Left cardiac atrium (tissue), 4 donors: ENCODE measurements at regions not wholly inside any gene's neighbourhood (a gene's known extent, or its start where the extent isn't known, plus 50 kb on each side); places are given as distances from the start of the nearest gene placed in this dataset.
"Not testable (repeated sequence)": the region's sequence is repeated elsewhere in the genome, so short reads cannot be mapped to it uniquely, and the experiment has no call there.

ENCODE experiments used
- ATAC-seq, 2 donors: fragments of 200-7000 bp; cut with Tn5 transposase; one replicate each; pipeline ENCODE4 v1.9.1; 2020; ENCODE audit warnings: mild to moderate bottlenecking in 2 of 2, moderate library complexity in 2 of 2
- DNase-seq: peaks from one replicate; pipeline ENCODE4 v3.0.0-alpha.2; 2020
- intact Hi-C, 2 donors: fragments of 100-400 bp; cut with DNase I; formaldehyde crosslinking; loops; one replicate each; pipeline versions ENCODE4 v1.14.1 to v1.15.1; 2022 to 2023
- donor health status: DM: no; HTN: yes; CAD: no.
- donor health status: DM: no; HTN: yes; CAD: no; lungs with severe emphysema.
- donor health status: DM: yes; HTN: yes; CAD: no.
- donor health status: Dilated cardiomyopathy.

GRCh38 chr7:63748571-63749302, 249.9 kb upstream of the ZNF722 start:
- intact Hi-C loops, ATAC-seq, DNase-seq: not testable (repeated sequence)

DNA sequence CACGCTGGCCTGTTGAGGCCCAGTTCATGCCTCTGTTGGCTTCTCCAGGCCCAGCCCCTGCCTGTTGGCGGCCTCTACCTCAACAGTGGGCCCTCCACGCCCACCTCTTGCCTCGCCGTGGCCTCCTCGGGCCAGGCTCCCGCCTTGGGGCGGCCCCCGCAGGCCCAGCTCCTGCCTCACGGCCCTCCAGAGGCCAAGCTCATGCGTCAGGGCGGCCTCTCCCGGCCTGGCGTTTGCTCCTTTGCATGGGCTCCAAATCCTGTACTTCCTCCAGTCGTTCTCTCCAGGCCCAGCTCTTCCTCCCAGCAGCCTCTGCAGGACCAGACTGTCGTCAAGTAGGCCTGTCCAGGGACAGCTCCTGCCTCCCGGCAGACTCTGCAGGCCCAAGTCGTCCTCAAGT, 246.2 kb upstream of the ZNF722 start:
- DNase-seq, intact Hi-C loops, ATAC-seq: not testable (repeated sequence)

- DNase-seq, ATAC-seq, intact Hi-C loops: not testable (repeated sequence)
These were observed 245.5 kb upstream of the ZNF722 start for GRCh38 chr7:63753160-63753559.

- ATAC-seq, intact Hi-C loops, DNase-seq: not testable (repeated sequence)
These were observed 238.4 kb upstream of the ZNF722 start for GRCh38 chr7:63760202-63760601.

- intact Hi-C loops, ATAC-seq, DNase-seq: not testable (repeated sequence)
These were observed 233.1 kb upstream of the ZNF722 start for GRCh38 chr7:63765541-63765940.

- DNase-seq, intact Hi-C loops, ATAC-seq: not testable (repeated sequence)
These were observed 232.5 kb upstream of the ZNF722 start for GRCh38 chr7:63766197-63766596.

DNA sequence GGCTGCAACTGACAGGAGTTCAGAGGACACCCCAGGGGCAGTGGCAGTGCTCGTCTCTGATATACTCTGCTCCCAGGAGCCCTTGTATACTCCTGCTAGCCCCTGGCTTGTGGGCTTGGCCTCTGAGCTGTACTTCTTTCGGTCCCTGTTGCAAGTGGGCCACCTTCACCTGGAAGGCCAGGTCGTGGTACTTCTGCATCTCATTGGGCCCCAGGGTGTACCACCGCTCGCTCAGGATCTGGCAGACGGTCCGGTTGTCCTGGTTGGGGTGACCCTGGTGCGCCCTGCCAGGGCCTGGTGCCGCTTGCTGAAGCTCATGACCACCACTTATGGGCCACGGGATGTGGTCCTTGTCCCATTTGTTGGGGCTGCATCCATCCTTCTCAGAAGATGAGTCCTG, 228.5 kb upstream of the ZNF722 start:
- intact Hi-C loops, ATAC-seq, DNase-seq: not testable (repeated sequence)

DNA sequence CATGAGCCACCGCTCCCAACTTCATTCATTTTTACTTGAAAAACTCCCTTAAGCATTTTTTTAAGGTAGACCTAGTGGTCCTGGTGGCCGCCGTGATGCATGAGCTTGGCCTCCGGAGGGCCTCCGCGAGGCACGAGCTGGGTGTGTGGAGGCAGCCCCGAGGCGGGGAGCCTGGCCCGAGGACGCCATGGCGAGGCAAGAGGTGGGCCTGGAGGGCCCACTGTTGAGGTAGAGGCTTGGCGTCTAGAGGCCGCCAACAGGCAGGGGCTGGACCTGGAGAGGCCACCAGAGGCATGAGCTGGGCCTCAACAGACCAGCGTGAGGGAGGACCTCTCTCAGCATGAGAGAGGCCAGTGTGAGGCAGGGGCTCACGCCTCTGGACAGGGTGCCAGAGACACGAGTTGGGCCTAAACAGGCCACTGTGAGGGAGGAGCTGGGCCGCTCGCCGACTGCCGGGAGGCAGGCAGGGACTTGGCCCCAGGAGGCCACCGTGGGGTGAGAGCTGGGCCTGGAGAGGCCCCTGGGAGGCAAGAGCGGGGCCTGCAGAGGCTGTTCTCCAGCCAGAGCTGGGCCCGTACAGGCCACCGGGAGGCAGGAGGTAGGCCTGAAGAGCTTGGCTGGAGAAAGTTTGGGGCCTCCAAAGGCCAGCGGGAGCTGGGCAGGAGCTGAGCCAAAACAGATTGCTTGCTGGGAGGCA, 227.1 kb upstream of the ZNF722 start:
- ATAC-seq, intact Hi-C loops, DNase-seq: not testable (repeated sequence)

DNA sequence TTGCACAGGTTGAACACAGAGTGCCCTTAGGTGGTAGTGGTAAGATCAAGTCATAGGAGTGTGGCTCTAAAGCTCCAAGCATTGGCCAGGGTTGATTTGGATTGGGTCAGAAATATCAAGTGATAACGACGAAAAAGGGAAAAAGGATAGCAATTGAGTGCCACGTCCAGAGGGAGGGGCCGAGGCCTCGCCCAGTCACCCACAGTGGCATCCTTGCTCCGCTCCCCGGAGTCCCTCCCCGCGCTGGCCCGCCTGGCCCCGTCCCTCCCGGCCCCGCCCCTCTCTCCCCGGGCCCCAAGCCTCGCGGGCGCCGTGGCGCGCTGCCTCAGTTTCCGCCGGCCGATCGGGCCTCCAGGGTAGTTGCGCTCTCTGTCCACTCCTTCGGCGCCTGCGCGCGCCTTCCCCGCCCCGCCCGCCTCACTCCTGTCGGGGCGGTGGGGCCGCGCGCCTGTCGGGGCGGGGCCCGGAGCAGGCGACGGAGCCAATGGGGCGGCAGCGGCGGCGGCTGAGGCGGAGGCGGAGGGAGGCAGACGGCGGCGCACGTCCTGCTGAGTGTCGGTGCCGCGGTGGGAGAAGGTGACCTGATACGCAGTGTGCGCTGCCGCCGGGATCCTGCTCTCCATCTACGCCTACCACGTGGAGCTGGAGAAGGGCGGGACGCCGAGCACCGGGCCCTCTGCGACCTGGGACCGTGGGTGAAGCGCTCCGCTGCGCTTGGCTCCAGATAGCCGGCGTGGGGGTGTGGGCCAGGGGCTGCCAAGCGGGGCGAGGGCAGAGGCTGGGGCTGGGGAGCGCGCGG, 209.1 kb upstream of the ZNF722 start:
- peak in 1 of 2 donors; percentile 73 for ATAC-seq
- DNase-seq: peak; percentile 50
- intact Hi-C loops: no loop called here

DNA sequence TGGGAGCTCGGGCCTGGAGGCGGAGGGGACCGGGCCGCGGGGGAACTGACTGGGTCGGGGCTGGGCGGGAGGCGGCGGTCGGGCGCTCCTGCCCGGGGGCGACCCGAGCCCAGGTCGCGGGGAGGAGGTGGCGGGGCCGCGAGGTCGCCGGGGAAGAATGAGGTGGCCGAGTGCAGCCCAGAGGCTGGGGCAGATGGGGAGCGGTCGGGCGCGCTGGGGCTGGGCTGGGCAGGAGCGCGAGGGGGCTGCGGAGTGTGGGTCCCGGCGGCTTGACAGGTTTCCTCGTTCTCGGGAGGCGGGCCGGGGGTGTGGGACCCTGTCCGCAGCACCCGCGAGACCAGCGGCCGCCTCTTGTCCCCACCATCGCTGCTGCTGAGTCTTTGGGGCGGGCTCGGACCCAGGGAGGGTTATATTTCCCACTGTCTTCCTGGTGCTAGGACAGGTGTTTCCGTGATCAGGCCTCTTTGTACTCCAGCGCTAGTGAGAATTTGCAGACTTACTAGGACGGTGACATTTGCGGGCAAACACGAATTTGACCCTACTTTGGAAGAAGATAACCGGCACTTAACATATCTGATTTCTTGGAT, 208.4 kb upstream of the ZNF722 start:
- DNase-seq, intact Hi-C loops, ATAC-seq: not testable (repeated sequence)
